GM12864 (cell line): ENCODE measurements at regions not wholly inside any gene's neighbourhood (a gene's known extent, or its start where the extent isn't known, plus 50 kb on each side); places are given as distances from the start of the nearest gene placed in this dataset.

Source experiments
- DNase-seq: peaks from one replicate; pipeline ENCODE4 v3.0.0-alpha.2; 2011; ENCODE audit warnings: low read depth
- H3K4me3 ChIP-seq: 2 replicates; pipeline ENCODE4 v1.5.1; 2011; ENCODE audit warnings: mild to moderate bottlenecking, low read depth, low read length, control low read depth
- TF ChIP-seq, protein P1 (sequence below): IDR thresholded peaks from 2 replicates; pipeline ENCODE4 v1.5.1; 2011; ENCODE audit warnings: low read depth, mild to moderate bottlenecking, moderate library complexity, low read length, control low read depth, inconsistent platforms; ENCODE audit errors: missing control alignments

DNA sequence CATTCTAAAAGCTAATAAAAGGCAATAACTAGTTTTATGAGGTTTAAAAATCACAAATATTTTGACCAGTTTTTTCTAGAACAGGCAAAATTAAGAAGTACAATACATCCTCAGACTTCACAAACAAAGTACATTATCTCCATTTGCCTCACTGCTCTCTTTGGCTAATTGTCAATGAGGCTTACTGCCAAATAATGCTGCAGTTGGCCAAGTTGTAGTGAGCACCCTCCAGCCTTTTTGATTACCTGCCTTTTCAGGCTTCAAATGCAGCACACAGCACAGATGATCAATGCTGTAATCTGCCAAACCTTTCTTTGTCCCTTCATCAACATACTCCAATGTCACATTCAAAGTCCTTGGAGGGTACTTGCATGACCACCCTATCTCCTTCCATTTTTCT lies 605.2 kb downstream of the KLHL13 start:
- TF ChIP-seq, protein P1, sequence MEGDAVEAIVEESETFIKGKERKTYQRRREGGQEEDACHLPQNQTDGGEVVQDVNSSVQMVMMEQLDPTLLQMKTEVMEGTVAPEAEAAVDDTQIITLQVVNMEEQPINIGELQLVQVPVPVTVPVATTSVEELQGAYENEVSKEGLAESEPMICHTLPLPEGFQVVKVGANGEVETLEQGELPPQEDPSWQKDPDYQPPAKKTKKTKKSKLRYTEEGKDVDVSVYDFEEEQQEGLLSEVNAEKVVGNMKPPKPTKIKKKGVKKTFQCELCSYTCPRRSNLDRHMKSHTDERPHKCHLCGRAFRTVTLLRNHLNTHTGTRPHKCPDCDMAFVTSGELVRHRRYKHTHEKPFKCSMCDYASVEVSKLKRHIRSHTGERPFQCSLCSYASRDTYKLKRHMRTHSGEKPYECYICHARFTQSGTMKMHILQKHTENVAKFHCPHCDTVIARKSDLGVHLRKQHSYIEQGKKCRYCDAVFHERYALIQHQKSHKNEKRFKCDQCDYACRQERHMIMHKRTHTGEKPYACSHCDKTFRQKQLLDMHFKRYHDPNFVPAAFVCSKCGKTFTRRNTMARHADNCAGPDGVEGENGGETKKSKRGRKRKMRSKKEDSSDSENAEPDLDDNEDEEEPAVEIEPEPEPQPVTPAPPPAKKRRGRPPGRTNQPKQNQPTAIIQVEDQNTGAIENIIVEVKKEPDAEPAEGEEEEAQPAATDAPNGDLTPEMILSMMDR, result no peak
- DNase-seq, result no peak
- H3K4me3 ChIP-seq, result no peak overlapping the region

DNA sequence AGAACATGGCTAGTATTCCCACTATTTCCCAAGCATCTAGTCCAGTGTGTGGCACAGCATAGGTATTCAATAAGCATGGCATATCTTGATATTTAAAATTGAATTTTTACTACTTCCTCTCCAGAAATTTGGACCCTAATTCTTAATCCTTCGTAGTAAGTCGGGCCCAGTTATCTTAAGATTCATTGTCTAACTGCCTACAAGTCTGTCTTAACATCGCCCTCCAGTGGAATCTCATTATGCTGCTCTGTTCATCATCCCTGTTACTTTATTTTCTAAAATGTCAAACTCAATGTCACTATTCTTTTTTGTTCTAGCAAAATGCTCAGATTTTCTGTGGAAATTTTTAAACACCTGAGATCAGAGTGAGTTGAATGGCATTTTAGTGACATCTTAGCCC lies 606.2 kb downstream of the KLHL13 start:
- H3K4me3 ChIP-seq, result no peak overlapping the region
- TF ChIP-seq, protein P1, result no peak
- DNase-seq, result no peak

DNA sequence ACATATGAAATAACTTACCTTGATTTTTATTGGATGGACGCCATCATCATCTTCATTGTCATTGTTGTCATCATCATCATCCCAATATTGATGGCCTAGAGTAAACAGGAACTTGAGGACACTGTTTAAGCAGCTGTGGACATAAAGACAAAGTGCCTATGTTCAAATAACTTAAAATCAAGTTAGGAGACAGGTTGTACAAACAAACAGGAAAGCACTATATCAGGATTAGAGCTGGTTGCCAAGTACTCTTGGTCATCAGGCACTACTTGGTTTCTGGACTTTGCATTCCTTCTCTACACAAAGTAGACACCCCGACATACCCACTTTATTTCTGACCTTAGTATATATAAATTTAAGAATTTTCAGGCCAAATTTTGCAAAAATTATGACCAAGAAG lies 608.6 kb downstream of the KLHL13 start:
- no peak for DNase-seq
- H3K4me3 ChIP-seq, result no peak overlapping the region
- TF ChIP-seq, protein P1, result no peak

DNA sequence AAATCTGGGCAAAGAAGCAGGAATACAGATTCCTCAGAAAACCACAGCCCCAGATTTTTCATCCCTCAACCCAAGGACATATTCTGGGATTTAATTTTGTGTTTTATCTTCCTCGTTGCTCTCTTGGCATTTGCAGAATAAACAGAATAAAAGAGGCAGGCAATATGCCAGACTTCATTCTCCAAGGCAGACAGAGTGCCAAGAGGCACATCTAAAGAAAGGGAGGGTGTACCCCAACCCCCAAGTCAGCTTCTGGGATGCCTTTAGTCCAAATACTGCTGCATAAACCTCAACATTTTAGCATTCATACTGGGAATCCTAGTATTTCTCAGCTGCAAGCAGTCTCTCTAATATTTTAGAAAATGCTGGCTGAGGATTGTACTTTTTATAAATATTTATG lies 629.2 kb downstream of the KLHL13 start:
- H3K4me3 ChIP-seq, result no peak overlapping the region
- no peak for DNase-seq
- TF ChIP-seq, protein P1, result no peak

DNA sequence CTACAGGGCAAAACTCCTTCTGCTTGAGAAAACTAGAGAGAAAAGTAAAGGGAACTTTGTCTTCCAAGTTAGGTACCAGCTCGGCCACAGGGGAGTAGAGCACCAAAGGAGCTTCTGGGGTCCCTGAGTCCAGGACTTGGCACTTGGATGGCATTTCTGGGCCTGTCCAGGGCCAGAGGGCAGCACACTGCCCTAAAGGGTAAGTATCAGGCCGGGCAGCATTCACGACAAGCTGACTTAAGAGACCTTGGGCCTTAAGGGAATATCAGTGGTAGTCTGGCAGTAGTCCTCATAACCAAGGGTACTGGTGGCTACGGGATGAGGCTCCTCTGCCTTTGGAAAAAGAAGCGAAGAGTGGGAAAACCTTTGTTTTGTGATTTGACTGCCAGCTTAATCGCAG lies 632.7 kb downstream of the KLHL13 start:
- H3K4me3 ChIP-seq, result no peak overlapping the region
- TF ChIP-seq, protein P1, result no peak
- no peak for DNase-seq

DNA sequence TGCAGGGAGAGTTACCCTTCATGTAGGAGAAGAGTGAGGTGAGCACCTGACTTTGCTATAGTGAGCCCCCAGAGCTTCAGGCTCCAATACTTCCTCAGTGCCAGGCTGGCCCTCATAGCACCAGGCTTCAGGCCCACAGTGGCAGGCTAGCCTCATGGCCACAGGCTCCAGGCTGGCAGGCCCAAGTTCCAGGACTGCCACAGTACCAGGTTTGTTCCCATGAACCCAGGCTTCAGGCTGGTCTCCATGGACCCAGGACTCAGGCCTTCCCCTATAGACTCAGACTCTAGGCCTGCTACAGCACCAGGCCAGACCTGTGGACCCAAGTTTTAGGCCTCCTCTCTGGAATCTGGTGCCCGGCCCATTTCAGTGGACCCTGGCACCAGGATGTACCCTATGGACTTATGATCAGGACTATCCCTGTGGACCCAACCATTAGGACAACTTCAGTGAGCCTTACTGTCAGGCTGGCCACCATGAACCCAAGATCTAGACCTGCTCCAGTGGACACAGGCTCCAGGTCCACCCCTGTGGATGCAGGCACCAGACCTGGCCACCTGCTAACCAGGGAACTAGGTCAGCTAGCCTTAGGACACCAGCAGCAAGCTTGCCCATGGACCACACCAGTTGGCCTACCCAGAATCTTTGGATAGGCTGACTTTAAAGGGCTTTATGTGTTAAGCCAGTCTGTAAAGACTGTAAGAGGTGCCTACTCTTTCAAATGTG lies 658.2 kb downstream of the KLHL13 start:
- no peak overlapping the region for H3K4me3 ChIP-seq
- TF ChIP-seq, protein P1, result no peak
- no peak for DNase-seq

DNA sequence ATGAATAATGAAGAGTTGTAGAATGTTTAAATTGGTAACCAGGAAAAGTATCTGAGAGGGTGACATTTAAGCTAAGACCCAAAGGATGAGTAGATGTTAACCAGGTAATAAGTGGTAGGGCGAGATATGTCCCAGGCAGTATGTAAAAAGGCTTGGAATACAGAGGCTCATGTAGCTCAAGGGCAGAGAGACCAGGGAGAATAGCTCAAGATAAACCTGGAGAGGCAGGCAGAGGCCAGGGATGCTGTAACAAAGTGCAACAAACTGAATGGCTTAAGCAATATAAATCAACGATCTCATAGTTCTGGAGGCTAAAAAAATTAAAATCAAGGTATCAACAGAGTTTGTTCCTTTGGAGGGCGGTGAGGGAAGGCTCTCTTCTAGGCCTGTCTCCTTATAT lies 660.8 kb downstream of the KLHL13 start:
- DNase-seq, result no peak
- TF ChIP-seq, protein P1, result no peak
- no peak overlapping the region for H3K4me3 ChIP-seq
